Breast epithelium (tissue), 3 donors: ENCODE measurements at regions not wholly inside any gene's neighbourhood (a gene's known extent, or its start where the extent isn't known, plus 50 kb on each side); places are given as distances from the start of the nearest gene placed in this dataset.

Experiments used
- POLR2A ChIP-seq: fragments of 450-650 bp; IDR thresholded peaks from one replicate; pipeline ENCODE4 v1.6.1; 2016; ENCODE audit warnings: antibody characterized with exemption, mild to moderate bottlenecking, moderate library complexity
- POLR2AphosphoS5 ChIP-seq, 3 donors: sonication (generic); formaldehyde crosslinking; IDR thresholded peaks; one replicate each; pipeline ENCODE4 v1.6.1; 2017; ENCODE audit warnings: antibody characterized with exemption in 3 of 3
- TF ChIP-seq, protein P1 (sequence below), 3 donors: fragments of 450-650 bp; IDR thresholded peaks; one replicate each; pipeline ENCODE4 v1.5.1; 2016 to 2017; ENCODE audit warnings: antibody characterized with exemption in 3 of 3, mild to moderate bottlenecking in 3 of 3, moderate library complexity in 3 of 3

GRCh38 chr9:87120610-87121009 is 173.3 kb upstream of the GAS1 start:
- TF ChIP-seq POLR2A = no peak
- TF ChIP-seq, protein P1, sequence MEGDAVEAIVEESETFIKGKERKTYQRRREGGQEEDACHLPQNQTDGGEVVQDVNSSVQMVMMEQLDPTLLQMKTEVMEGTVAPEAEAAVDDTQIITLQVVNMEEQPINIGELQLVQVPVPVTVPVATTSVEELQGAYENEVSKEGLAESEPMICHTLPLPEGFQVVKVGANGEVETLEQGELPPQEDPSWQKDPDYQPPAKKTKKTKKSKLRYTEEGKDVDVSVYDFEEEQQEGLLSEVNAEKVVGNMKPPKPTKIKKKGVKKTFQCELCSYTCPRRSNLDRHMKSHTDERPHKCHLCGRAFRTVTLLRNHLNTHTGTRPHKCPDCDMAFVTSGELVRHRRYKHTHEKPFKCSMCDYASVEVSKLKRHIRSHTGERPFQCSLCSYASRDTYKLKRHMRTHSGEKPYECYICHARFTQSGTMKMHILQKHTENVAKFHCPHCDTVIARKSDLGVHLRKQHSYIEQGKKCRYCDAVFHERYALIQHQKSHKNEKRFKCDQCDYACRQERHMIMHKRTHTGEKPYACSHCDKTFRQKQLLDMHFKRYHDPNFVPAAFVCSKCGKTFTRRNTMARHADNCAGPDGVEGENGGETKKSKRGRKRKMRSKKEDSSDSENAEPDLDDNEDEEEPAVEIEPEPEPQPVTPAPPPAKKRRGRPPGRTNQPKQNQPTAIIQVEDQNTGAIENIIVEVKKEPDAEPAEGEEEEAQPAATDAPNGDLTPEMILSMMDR (IDR thresholded peaks at IDR 0.05) = no peak
- TF ChIP-seq POLR2AphosphoS5 (IDR thresholded peaks at IDR 0.05) = no peak
